WTC11 (cell line): ENCODE measurements at regions not wholly inside any gene's neighbourhood (a gene's known extent, or its start where the extent isn't known, plus 50 kb on each side); places are given as distances from the start of the nearest gene placed in this dataset.

Experiments used
- JUN ChIP-seq: sonication (generic); formaldehyde crosslinking; IDR thresholded peaks from 2 replicates; pipeline ENCODE4 v1.8.0; 2023; ENCODE audit warnings: mild to moderate bottlenecking, missing genetic modification reagents
- NR2C2 ChIP-seq: sonication (generic); formaldehyde crosslinking; IDR thresholded peaks from 2 replicates; pipeline ENCODE4 v1.8.0; 2022; ENCODE audit warnings: mild to moderate bottlenecking, missing genetic modification reagents
- TF ChIP-seq, protein P1 (sequence below): sonication (generic); formaldehyde crosslinking; IDR thresholded peaks from 2 replicates; pipeline ENCODE4 v1.8.1; 2023; ENCODE audit warnings: mild to moderate bottlenecking, missing genetic modification reagents
- TF ChIP-seq, protein P2 (sequence below): fragments of 200-600 bp; IDR thresholded peaks from 2 replicates; pipeline ENCODE4 v1.8.0; 2022; ENCODE audit warnings: antibody characterized with exemption
- TF ChIP-seq, protein P3 (sequence below): sonication (generic); formaldehyde crosslinking; IDR thresholded peaks from 2 replicates; pipeline ENCODE4 v1.8.1; 2022; ENCODE audit warnings: low read depth, missing genetic modification reagents, borderline replicate concordance

DNA sequence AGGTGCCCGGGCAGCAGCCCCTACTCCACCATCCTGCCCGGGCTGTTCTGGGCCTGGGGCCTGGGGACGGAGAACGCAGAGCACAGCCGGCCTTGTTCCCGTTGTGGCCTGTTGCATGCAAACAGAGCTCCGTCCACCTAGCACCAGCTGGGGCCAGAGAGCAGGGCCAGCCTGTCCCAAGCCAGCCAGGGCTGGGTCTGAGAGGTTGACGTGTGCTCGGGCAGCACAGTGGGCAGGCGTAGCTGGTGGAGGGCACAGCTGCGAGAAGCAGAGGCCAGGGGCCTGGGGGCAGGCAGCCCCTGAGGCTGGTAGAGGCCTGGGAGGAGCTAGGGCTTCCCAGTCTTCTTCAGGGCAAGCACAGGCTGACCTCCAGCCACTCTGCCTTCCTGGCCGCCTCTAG is 1192.6 kb downstream of the BRD1 start:
- TF ChIP-seq NR2C2 (CRISPR knock-in tag), result no peak
- TF ChIP-seq, protein P1, sequence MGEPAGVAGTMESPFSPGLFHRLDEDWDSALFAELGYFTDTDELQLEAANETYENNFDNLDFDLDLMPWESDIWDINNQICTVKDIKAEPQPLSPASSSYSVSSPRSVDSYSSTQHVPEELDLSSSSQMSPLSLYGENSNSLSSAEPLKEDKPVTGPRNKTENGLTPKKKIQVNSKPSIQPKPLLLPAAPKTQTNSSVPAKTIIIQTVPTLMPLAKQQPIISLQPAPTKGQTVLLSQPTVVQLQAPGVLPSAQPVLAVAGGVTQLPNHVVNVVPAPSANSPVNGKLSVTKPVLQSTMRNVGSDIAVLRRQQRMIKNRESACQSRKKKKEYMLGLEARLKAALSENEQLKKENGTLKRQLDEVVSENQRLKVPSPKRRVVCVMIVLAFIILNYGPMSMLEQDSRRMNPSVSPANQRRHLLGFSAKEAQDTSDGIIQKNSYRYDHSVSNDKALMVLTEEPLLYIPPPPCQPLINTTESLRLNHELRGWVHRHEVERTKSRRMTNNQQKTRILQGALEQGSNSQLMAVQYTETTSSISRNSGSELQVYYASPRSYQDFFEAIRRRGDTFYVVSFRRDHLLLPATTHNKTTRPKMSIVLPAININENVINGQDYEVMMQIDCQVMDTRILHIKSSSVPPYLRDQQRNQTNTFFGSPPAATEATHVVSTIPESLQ, result no peak
- TF ChIP-seq, protein P2, sequence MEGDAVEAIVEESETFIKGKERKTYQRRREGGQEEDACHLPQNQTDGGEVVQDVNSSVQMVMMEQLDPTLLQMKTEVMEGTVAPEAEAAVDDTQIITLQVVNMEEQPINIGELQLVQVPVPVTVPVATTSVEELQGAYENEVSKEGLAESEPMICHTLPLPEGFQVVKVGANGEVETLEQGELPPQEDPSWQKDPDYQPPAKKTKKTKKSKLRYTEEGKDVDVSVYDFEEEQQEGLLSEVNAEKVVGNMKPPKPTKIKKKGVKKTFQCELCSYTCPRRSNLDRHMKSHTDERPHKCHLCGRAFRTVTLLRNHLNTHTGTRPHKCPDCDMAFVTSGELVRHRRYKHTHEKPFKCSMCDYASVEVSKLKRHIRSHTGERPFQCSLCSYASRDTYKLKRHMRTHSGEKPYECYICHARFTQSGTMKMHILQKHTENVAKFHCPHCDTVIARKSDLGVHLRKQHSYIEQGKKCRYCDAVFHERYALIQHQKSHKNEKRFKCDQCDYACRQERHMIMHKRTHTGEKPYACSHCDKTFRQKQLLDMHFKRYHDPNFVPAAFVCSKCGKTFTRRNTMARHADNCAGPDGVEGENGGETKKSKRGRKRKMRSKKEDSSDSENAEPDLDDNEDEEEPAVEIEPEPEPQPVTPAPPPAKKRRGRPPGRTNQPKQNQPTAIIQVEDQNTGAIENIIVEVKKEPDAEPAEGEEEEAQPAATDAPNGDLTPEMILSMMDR, result no peak
- TF ChIP-seq, protein P3, sequence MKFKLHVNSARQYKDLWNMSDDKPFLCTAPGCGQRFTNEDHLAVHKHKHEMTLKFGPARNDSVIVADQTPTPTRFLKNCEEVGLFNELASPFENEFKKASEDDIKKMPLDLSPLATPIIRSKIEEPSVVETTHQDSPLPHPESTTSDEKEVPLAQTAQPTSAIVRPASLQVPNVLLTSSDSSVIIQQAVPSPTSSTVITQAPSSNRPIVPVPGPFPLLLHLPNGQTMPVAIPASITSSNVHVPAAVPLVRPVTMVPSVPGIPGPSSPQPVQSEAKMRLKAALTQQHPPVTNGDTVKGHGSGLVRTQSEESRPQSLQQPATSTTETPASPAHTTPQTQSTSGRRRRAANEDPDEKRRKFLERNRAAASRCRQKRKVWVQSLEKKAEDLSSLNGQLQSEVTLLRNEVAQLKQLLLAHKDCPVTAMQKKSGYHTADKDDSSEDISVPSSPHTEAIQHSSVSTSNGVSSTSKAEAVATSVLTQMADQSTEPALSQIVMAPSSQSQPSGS (CRISPR knock-in tag), result no peak
- no peak for TF ChIP-seq JUN (CRISPR knock-in tag)
